ENCODE measurements at regions not wholly inside any gene's neighbourhood (a gene's known extent, or its start where the extent isn't known, plus 50 kb on each side); places are given as distances from the start of the nearest gene placed in this dataset.

GRCh38 chr6:18048953-18049630, 61.7 kb upstream of the KIF13A start:
- no peaks in the 10 kb centered on the region for H4K20me1 ChIP-seq (replicated peaks; ENCODE audit: control insufficient read depth, insufficient read depth, low read length)
- H3K36me3 ChIP-seq (ENCODE audit: control insufficient read depth, insufficient read depth, low read length): no peaks in the 10 kb centered on the region
- H3K9me3 ChIP-seq (replicated peaks; ENCODE audit: control insufficient read depth, insufficient read depth, low read depth, low read length): no peaks in the 10 kb centered on the region
- in situ Hi-C loops (cut with MboI): no loop called here
- no peak overlapping the region for H3K4me3 ChIP-seq
- ATAC-seq: no peak
- no TSS peak for BruUV-seq (replicated peaks)
- WGBS (ENCODE audit: insufficient coverage, low coverage, missing lambda C conversion rate): 57% methylated on average over 4 of the region's 4 CpGs
- no peak for TF ChIP-seq SMC3 (conservative IDR thresholded peaks at IDR 0.05; ENCODE audit: insufficient read depth, low read depth, low read length)
- no peak for TF ChIP-seq ZFPM2 (CRISPR knock-in tag; IDR thresholded peaks at IDR 0.05)
- TF ChIP-seq, protein P1, sequence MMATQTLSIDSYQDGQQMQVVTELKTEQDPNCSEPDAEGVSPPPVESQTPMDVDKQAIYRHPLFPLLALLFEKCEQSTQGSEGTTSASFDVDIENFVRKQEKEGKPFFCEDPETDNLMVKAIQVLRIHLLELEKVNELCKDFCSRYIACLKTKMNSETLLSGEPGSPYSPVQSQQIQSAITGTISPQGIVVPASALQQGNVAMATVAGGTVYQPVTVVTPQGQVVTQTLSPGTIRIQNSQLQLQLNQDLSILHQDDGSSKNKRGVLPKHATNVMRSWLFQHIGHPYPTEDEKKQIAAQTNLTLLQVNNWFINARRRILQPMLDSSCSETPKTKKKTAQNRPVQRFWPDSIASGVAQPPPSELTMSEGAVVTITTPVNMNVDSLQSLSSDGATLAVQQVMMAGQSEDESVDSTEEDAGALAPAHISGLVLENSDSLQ (IDR thresholded peaks at IDR 0.05): no peak
- TF ChIP-seq RAD21 (CRISPR knock-in tag; conservative IDR thresholded peaks at IDR 0.05 in 1 of 2, IDR thresholded peaks at IDR 0.05 in 1 of 2): no peak
- TF ChIP-seq EP300 (IDR thresholded peaks at IDR 0.05; ENCODE audit: low read length): no peak
- TF ChIP-seq FOXP1 (CRISPR knock-in tag; IDR thresholded peaks at IDR 0.05): no peak
- TF ChIP-seq ZNF316 (IDR thresholded peaks at IDR 0.05): no peak
- TF ChIP-seq SMARCC2 (IDR thresholded peaks at IDR 0.05; ENCODE audit: low read depth): no peak
- no peak for TF ChIP-seq C11orf30 (IDR thresholded peaks at IDR 0.05; ENCODE audit: low read depth)
- no peak for TF ChIP-seq HDAC2 (IDR thresholded peaks at IDR 0.05)
- no peak overlapping the region for H3K27ac ChIP-seq (ENCODE audit: extremely low read depth, low read depth, low read length)
- H3K9ac ChIP-seq (ENCODE audit: insufficient read depth in 1 of 2, low read depth in 2 of 2, low read length in 2 of 2): no peak overlapping the region
- no peaks in the 10 kb centered on the region for H3K9me1 ChIP-seq (ENCODE audit: control insufficient read depth, insufficient read depth, low read length)
- H3K4me1 ChIP-seq (replicated peaks in 1 of 2; ENCODE audit: control insufficient read depth in 2 of 2, insufficient read depth in 2 of 2, low read length in 2 of 2): peaks cover 2 to 29% of the 10 kb centered on the region in 2 experiments
- no peak overlapping the region for H3K4me2 ChIP-seq (ENCODE audit: insufficient read depth, low read length)
- H2AFZ ChIP-seq (ENCODE audit: low read depth, low read length): no peak overlapping the region
- no peaks in the 10 kb centered on the region for H3K79me2 ChIP-seq (ENCODE audit: control insufficient read depth, insufficient read depth, low read length)
- POLR2A ChIA-PET: interaction anchor here (0.6 kb wide), 1 partner anchor 433 kb away, joined by 3 read pairs; no protein-coding TSS in a partner anchor
- intact Hi-C loops (cut with micrococcal nuclease): no loop called here
- no peak for DNase-seq (ENCODE audit: extremely low read depth in 1 of 4, low spot score in 3 of 4)
- CTCF ChIA-PET (ENCODE audit: low intra/inter-chr PET ratio): no interaction called here
- H3K27me3 ChIP-seq (ENCODE audit: control insufficient read depth in 2 of 2, insufficient read depth in 2 of 2, low read length in 2 of 2): no peaks in the 10 kb centered on the region
- no peak for FAIRE-seq
